ENCODE measurements at regions not wholly inside any gene's neighbourhood (a gene's known extent, or its start where the extent isn't known, plus 50 kb on each side); places are given as distances from the start of the nearest gene placed in this dataset.

GRCh38 chr5:96528826-96529474 is 95.9 kb upstream of the PCSK1 start:
- TF ChIP-seq POLR2A (IDR thresholded peaks at IDR 0.05), result no peak
- TF ChIP-seq, protein P1, sequence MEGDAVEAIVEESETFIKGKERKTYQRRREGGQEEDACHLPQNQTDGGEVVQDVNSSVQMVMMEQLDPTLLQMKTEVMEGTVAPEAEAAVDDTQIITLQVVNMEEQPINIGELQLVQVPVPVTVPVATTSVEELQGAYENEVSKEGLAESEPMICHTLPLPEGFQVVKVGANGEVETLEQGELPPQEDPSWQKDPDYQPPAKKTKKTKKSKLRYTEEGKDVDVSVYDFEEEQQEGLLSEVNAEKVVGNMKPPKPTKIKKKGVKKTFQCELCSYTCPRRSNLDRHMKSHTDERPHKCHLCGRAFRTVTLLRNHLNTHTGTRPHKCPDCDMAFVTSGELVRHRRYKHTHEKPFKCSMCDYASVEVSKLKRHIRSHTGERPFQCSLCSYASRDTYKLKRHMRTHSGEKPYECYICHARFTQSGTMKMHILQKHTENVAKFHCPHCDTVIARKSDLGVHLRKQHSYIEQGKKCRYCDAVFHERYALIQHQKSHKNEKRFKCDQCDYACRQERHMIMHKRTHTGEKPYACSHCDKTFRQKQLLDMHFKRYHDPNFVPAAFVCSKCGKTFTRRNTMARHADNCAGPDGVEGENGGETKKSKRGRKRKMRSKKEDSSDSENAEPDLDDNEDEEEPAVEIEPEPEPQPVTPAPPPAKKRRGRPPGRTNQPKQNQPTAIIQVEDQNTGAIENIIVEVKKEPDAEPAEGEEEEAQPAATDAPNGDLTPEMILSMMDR (IDR thresholded peaks at IDR 0.05), result no peak
